K562 (cell line): ENCODE measurements at regions not wholly inside any gene's neighbourhood (a gene's known extent, or its start where the extent isn't known, plus 50 kb on each side); places are given as distances from the start of the nearest gene placed in this dataset.
A peak's percentile ranks its signal among the peaks of the same experiment; 100 is the strongest.

Experiments used
- ATAC-seq: fragments of 200-7000 bp; cut with Tn5 transposase; 3 replicates; pipeline ENCODE4 v1.9.1; 2020; ENCODE audit warnings: moderate library complexity
- BruUV-seq: library from RNA; stranded (reverse); fragments of 400-500 nt; replicated peaks from 2 replicates; lab custom pipeline; 2021; lab: Mats Ljungman, UMichigan
- CTCF ChIA-PET: fragments of 300-600 bp; formaldehyde crosslinking; extraction: SDS; loops from one replicate; lab custom pipeline; 2021; ENCODE audit warnings: low intra/inter-chr PET ratio; lab: Yijun Ruan, JAX
- POLR2A ChIA-PET: fragments of 300-600, 350-650 bp; sonication (Branson Sonifier 250); formaldehyde crosslinking; extraction: SDS; loops from one replicate; lab custom pipeline; 2021; ENCODE audit warnings: antibody characterized with exemption, inconsistent platforms; lab: Yijun Ruan, JAX
- DNase-seq, 4 experiments: peaks; one replicate each; pipeline versions ENCODE4 v3.0.0 to v3.0.0-alpha.2; 2011 to 2018; ENCODE audit warnings: low spot score in 3 of 4, mixed read lengths in 3 of 4; ENCODE audit errors: extremely low read depth in 1 of 4
- FAIRE-seq: peaks from 2 replicates; lab custom pipeline; 2011; peaks lifted over from hg19 to GRCh38; lab: Jason Lieb, UNC
- H2AFZ ChIP-seq: 2 replicates; pipeline ENCODE4 v1.6.0; 2011; ENCODE audit warnings: low read depth, low read length, control low read depth, inconsistent platforms
- H3K27ac ChIP-seq: fragments of 200-600 bp; 3 replicates; pipeline ENCODE4 v1.8.0; 2011; ENCODE audit warnings: low read depth, mild to moderate bottlenecking, control low read depth, inconsistent platforms, low read length, moderate library complexity, mixed read lengths; ENCODE audit errors: extremely low read depth
- H3K27me3 ChIP-seq, 2 experiments: fragments of 300-600 bp in 1 of 2; 2 replicates in 1 of 2; 3 replicates in 1 of 2; pipeline versions ENCODE4 v1.6.0 to v1.8.0; 2011; ENCODE audit warnings: inconsistent platforms in 2 of 2, low read length in 2 of 2, mild to moderate bottlenecking in 1 of 2, mixed read lengths in 1 of 2, moderate library complexity in 1 of 2; ENCODE audit not compliant: control insufficient read depth in 2 of 2, insufficient read depth in 2 of 2
- H3K36me3 ChIP-seq: fragments of 300-600 bp; 3 replicates; pipeline ENCODE4 v1.8.0; 2011; ENCODE audit warnings: mild to moderate bottlenecking, low read length, inconsistent platforms; ENCODE audit not compliant: control insufficient read depth, insufficient read depth
- H3K4me1 ChIP-seq, 2 experiments: fragments of 200-600 bp in 1 of 2; replicated peaks in 1 of 2; 2 replicates in 1 of 2; 3 replicates in 1 of 2; pipeline versions ENCODE4 v1.5.1 to v1.8.0; 2011; ENCODE audit warnings: inconsistent platforms in 2 of 2, low read length in 2 of 2, mild to moderate bottlenecking in 1 of 2, mixed read lengths in 1 of 2, moderate library complexity in 1 of 2; ENCODE audit not compliant: control insufficient read depth in 2 of 2, insufficient read depth in 2 of 2
- H3K4me2 ChIP-seq: 2 replicates; pipeline ENCODE4 v1.6.1; 2011; ENCODE audit warnings: low read length, control low read depth, inconsistent platforms, mixed read lengths; ENCODE audit not compliant: insufficient read depth
- H3K4me3 ChIP-seq: fragments of 200-600 bp; sonication (generic), shearing (Covaris generic); 2 replicates; pipeline ENCODE4 v1.5.1; 2016; ENCODE audit warnings: control low read depth, inconsistent platforms
- H3K79me2 ChIP-seq: fragments of 200-600 bp; 3 replicates; pipeline ENCODE4 v1.8.0; 2011; ENCODE audit warnings: low read length, inconsistent platforms; ENCODE audit not compliant: control insufficient read depth, insufficient read depth
- H3K9ac ChIP-seq, 2 experiments: 2 replicates each; pipeline versions ENCODE4 v1.6.0 to v1.6.1; 2011; ENCODE audit warnings: low read depth in 2 of 2, low read length in 2 of 2, control low read depth in 1 of 2, inconsistent platforms in 1 of 2, mild to moderate bottlenecking in 1 of 2, mixed read lengths in 1 of 2; ENCODE audit not compliant: insufficient read depth in 1 of 2
- H3K9me1 ChIP-seq: one replicate; pipeline ENCODE4 v1.6.0; 2011; ENCODE audit warnings: inconsistent platforms, mild to moderate bottlenecking, low read length, moderate library complexity; ENCODE audit not compliant: control insufficient read depth, insufficient read depth
- H3K9me3 ChIP-seq: replicated peaks from 2 replicates; pipeline ENCODE4 v1.5.1; 2011; ENCODE audit warnings: low read depth, low read length, inconsistent platforms; ENCODE audit not compliant: control insufficient read depth, insufficient read depth
- H4K20me1 ChIP-seq: replicated peaks from 2 replicates; pipeline ENCODE4 v1.6.1; 2011; ENCODE audit warnings: low read length, inconsistent platforms, mixed read lengths; ENCODE audit not compliant: control insufficient read depth, insufficient read depth
- CEBPG ChIP-seq, 3 experiments: fragments of 200-800 bp in 1 of 3; sonication (Bioruptor generic) in 1 of 3; sonication (generic) in 1 of 3; formaldehyde crosslinking in 1 of 3; IDR thresholded peaks in 2 of 3; conservative IDR thresholded peaks in 1 of 3; 2 replicates each; pipeline versions ENCODE4 v1.6.1 to v1.8.0; 2016 to 2022; ENCODE audit warnings: missing compliant biosample characterization in 2 of 3, missing genetic modification characterization in 2 of 3, mild to moderate bottlenecking in 1 of 3, missing genetic modification reagents in 1 of 3
- RREB1 ChIP-seq: fragments of 250-450 bp; sonication (Bioruptor Pico); IDR thresholded peaks from 2 replicates; pipeline ENCODE4 v1.4.0; 2020
- ZNF212 ChIP-seq: fragments of 450-650 bp; formaldehyde crosslinking; IDR thresholded peaks from 2 replicates; pipeline ENCODE4 v1.4.0; 2020; ENCODE audit warnings: mild to moderate bottlenecking
- WGBS: fragments of 100-300 bp; shearing (Covaris generic); methylation state at CpG from one replicate; pipeline ENCODE4 v1.1.6; 2016; ENCODE audit warnings: low coverage, mixed read lengths; ENCODE audit not compliant: insufficient coverage; ENCODE audit errors: missing lambda C conversion rate; 5-methylcytosine and 5-hydroxymethylcytosine counted together
- in situ Hi-C: fragments of 300-500 bp; cut with MboI; formaldehyde crosslinking; loops from 4 replicates; pipeline ENCODE4 v1.15.0; 2018; ENCODE audit warnings: inconsistent platforms, mixed read lengths
- intact Hi-C: fragments of 100-400 bp; cut with micrococcal nuclease; formaldehyde crosslinking; loops from 2 replicates; pipeline ENCODE4 v1.14.2; 2022

- TF ChIP-seq RREB1 = no peak
Measured at GRCh38 chr18:22683786-22684185, 249.3 kb upstream of the RBBP8 start (continued).

GRCh38 chr18:22684268-22684667 is 248.9 kb upstream of the RBBP8 start:
- in situ Hi-C loops (no loop called here), intact Hi-C loops (no loop called here)
- TF ChIP-seq ZNF212 (no peak), CEBPG (CRISPR knock-in tag; IDR thresholded peaks at IDR 0.05) (no peak), CEBPG (tag; conservative IDR thresholded peaks at IDR 0.05 in 1 of 2, IDR thresholded peaks at IDR 0.05 in 1 of 2) (peak in 1 of 2 experiments; percentile 59; a peak in 1 of 4 replicates)
- H3K9ac ChIP-seq = no peak overlapping the region
- no TSS peak for BruUV-seq
- no peaks in the 10 kb centered on the region for H4K20me1 ChIP-seq
- no peak overlapping the region for H3K27ac ChIP-seq
- peaks cover 0 to 9% of the 10 kb centered on the region in 2 experiments; a peak in 3 of 5 replicates for H3K27me3 ChIP-seq
- no peaks in the 10 kb centered on the region for H3K9me1 ChIP-seq
- no peak for FAIRE-seq
- ChIA-PET POLR2A (no interaction called here), CTCF (no interaction called here)
- H2AFZ ChIP-seq = no peak overlapping the region
- no peaks in the 10 kb centered on the region for H3K36me3 ChIP-seq
- no peak for ATAC-seq
- no peaks in the 10 kb centered on the region for H3K79me2 ChIP-seq
- 3% methylated on average over 2 of the region's 2 CpGs for WGBS
- no peak for DNase-seq
- H3K4me3 ChIP-seq = no peak overlapping the region
- no peaks in the 10 kb centered on the region; a peak in 1 of 5 replicates for H3K4me1 ChIP-seq
- H3K9me3 ChIP-seq = no peaks in the 10 kb centered on the region
- H3K4me2 ChIP-seq = no peak overlapping the region
